ENCODE measurements at regions not wholly inside any gene's neighbourhood (a gene's known extent, or its start where the extent isn't known, plus 50 kb on each side); places are given as distances from the start of the nearest gene placed in this dataset.

- H3K4me3 ChIP-seq (ENCODE audit: low read depth, low read length), result no peak overlapping the region
- H3K27me3 ChIP-seq, result no peaks in the 10 kb centered on the region
- peak; percentile 31 for DNase-seq
- H3K4me1 ChIP-seq, result peaks cover 13% of the 10 kb centered on the region
- TF ChIP-seq CTCF (IDR thresholded peaks at IDR 0.05; ENCODE audit: low read depth, low read length), result no peak
- no peaks in the 10 kb centered on the region for H3K36me3 ChIP-seq
- H3K9me3 ChIP-seq, result no peaks in the 10 kb centered on the region
These were observed 353.3 kb downstream of the HACE1 start for GRCh38 chr6:104506429-104506828.

- no peaks in the 10 kb centered on the region for H3K27me3 ChIP-seq
- peaks cover 13% of the 10 kb centered on the region for H3K4me1 ChIP-seq
- no peaks in the 10 kb centered on the region for H3K36me3 ChIP-seq
- H3K9me3 ChIP-seq, result no peaks in the 10 kb centered on the region
- DNase-seq, result peak; percentile 43
- no peak overlapping the region for H3K4me3 ChIP-seq (ENCODE audit: low read depth, low read length)
- no peak for TF ChIP-seq CTCF (IDR thresholded peaks at IDR 0.05; ENCODE audit: low read depth, low read length)
These were observed 353.9 kb downstream of the HACE1 start for GRCh38 chr6:104505838-104506237.

- Histone ChIP-seq H3K4me1 (no peaks in the 10 kb centered on the region; the same call in 1 of the 2 replicates), H3K9me3 (no peaks in the 10 kb centered on the region; the same call in 1 of the 2 replicates), H3K36me3 (no peaks in the 10 kb centered on the region), H3K4me3 (ENCODE audit: low read depth, low read length) (no peak overlapping the region), H3K27me3 (no peaks in the 10 kb centered on the region)
- no peak for TF ChIP-seq CTCF (IDR thresholded peaks at IDR 0.05; ENCODE audit: low read depth, low read length)
- no peak for DNase-seq
These were observed 359.5 kb downstream of the HACE1 start for GRCh38 chr6:104500265-104500664.

- DNase-seq, result no peak
- Histone ChIP-seq H3K4me3 (ENCODE audit: low read depth, low read length) (no peak overlapping the region), H3K36me3 (no peaks in the 10 kb centered on the region), H3K4me1 (peaks cover 6% of the 10 kb centered on the region; the same call in 1 of the 2 replicates), H3K9me3 (no peaks in the 10 kb centered on the region), H3K27me3 (no peaks in the 10 kb centered on the region)
- no peak for TF ChIP-seq CTCF (IDR thresholded peaks at IDR 0.05; ENCODE audit: low read depth, low read length)
These were observed 373.7 kb downstream of the HACE1 start for GRCh38 chr6:104486035-104486434.

- H3K4me1 ChIP-seq, result peaks cover 6% of the 10 kb centered on the region; the same call in 1 of the 2 replicates
- no peak for DNase-seq
- H3K36me3 ChIP-seq, result no peaks in the 10 kb centered on the region
- no peaks in the 10 kb centered on the region for H3K27me3 ChIP-seq
- no peaks in the 10 kb centered on the region for H3K9me3 ChIP-seq
- H3K4me3 ChIP-seq (ENCODE audit: low read depth, low read length), result no peak overlapping the region
- TF ChIP-seq CTCF (IDR thresholded peaks at IDR 0.05; ENCODE audit: low read depth, low read length), result no peak
These were observed 375.1 kb downstream of the HACE1 start for GRCh38 chr6:104484626-104485025.

GRCh38 chr6:104484191-104484590 is 375.5 kb downstream of the HACE1 start:
- no peaks in the 10 kb centered on the region for H3K27me3 ChIP-seq
- no peak for DNase-seq
- no peaks in the 10 kb centered on the region for H3K36me3 ChIP-seq

More at GRCh38 chr6:104484191-104484590, 375.5 kb downstream of the HACE1 start:
- Histone ChIP-seq H3K9me3 (no peaks in the 10 kb centered on the region), H3K4me1 (peaks cover 6% of the 10 kb centered on the region; the same call in 1 of the 2 replicates), H3K4me3 (ENCODE audit: low read depth, low read length) (no peak overlapping the region)
- TF ChIP-seq CTCF (IDR thresholded peaks at IDR 0.05; ENCODE audit: low read depth, low read length), result no peak

All from BE2C (cell line).